Ascending aorta (tissue), 2 donors: ENCODE measurements at regions not wholly inside any gene's neighbourhood (a gene's known extent, or its start where the extent isn't known, plus 50 kb on each side); places are given as distances from the start of the nearest gene placed in this dataset.
"Not testable (repeated sequence)": the region's sequence is repeated elsewhere in the genome, so short reads cannot be mapped to it uniquely, and the experiment has no call there.

Source experiments
- DNase-seq, 2 donors: peaks; one replicate each; pipeline ENCODE4 v3.0.0-alpha.2; 2019; ENCODE audit warnings: low spot score in 2 of 2
- H3K27ac ChIP-seq, 2 donors: fragments of 200-600 bp; sonication (generic); one replicate each; pipeline ENCODE4 v1.5.1; 2016 to 2017; ENCODE audit warnings: mild to moderate bottlenecking in 1 of 2
- H3K27me3 ChIP-seq: fragments of 200-600 bp; sonication (generic); one replicate; pipeline ENCODE4 v1.5.1; 2017
- H3K36me3 ChIP-seq, 2 donors: fragments of 200-600 bp; sonication (generic); one replicate each; pipeline ENCODE4 v1.5.1; 2016
- H3K4me1 ChIP-seq, 2 donors: fragments of 200-600 bp; sonication (generic); one replicate each; pipeline ENCODE4 v1.5.1; 2016 to 2017; ENCODE audit warnings: mild to moderate bottlenecking in 1 of 2
- H3K4me3 ChIP-seq, 2 donors: fragments of 200-600 bp; sonication (generic); one replicate each; pipeline ENCODE4 v1.5.1; 2016 to 2017; ENCODE audit warnings: mild to moderate bottlenecking in 1 of 2
- H3K9me3 ChIP-seq, 2 donors: fragments of 200-600 bp; sonication (generic); one replicate each; pipeline ENCODE4 v1.5.1; 2016
- CTCF ChIP-seq, 3 experiments: fragments of 200-600 bp in 2 of 3; fragments of 450-650 bp in 1 of 3; sonication (generic) in 2 of 3; IDR thresholded peaks; one replicate each; pipeline ENCODE4 v1.5.1; 2016 to 2019; ENCODE audit warnings: antibody characterized with exemption in 3 of 3, mild to moderate bottlenecking in 1 of 3, moderate library complexity in 1 of 3
- intact Hi-C: fragments of 100-400 bp; cut with DNase I; formaldehyde crosslinking; loops from one replicate; pipeline ENCODE4 v1.15.1; 2023

GRCh38 chr10:44253769-44254462, 131.0 kb downstream of the CXCL12 start:
- intact Hi-C loops: no loop called here
- H3K27me3 ChIP-seq: no peaks in the 10 kb centered on the region
- H3K9me3 ChIP-seq: no peaks in the 10 kb centered on the region
- DNase-seq: no peak
- no peaks in the 10 kb centered on the region for H3K36me3 ChIP-seq
- no peak overlapping the region for H3K4me3 ChIP-seq
- no peak overlapping the region for H3K27ac ChIP-seq
- TF ChIP-seq CTCF (IDR thresholded peaks at IDR 0.05): no peak
- no peaks in the 10 kb centered on the region for H3K4me1 ChIP-seq

GRCh38 chr10:44252631-44253030, 132.3 kb downstream of the CXCL12 start:
- H3K27me3 ChIP-seq, intact Hi-C loops, H3K36me3 ChIP-seq: not testable (repeated sequence)

GRCh38 chr10:44249933-44250332, 135.0 kb downstream of the CXCL12 start:
- DNase-seq, H3K4me1 ChIP-seq, H3K36me3 ChIP-seq, H3K9me3 ChIP-seq, H3K27me3 ChIP-seq, intact Hi-C loops, H3K4me3 ChIP-seq, H3K27ac ChIP-seq: not testable (repeated sequence)

More at GRCh38 chr10:44252631-44253030, 132.3 kb downstream of the CXCL12 start:
- not testable (repeated sequence) for H3K9me3 ChIP-seq, H3K27ac ChIP-seq, H3K4me1 ChIP-seq, H3K4me3 ChIP-seq, DNase-seq

- Histone ChIP-seq H3K27me3 (no peaks in the 10 kb centered on the region), H3K4me3 (no peak overlapping the region), H3K27ac (no peak overlapping the region), H3K36me3 (no peaks in the 10 kb centered on the region), H3K4me1 (no peaks in the 10 kb centered on the region), H3K9me3 (no peaks in the 10 kb centered on the region)
- TF ChIP-seq CTCF (IDR thresholded peaks at IDR 0.05): no peak
- DNase-seq: no peak
- intact Hi-C loops: no loop called here
Observed at GRCh38 chr10:44249490-44249889, 135.4 kb downstream of the CXCL12 start.

GRCh38 chr10:44246700-44247099, 138.2 kb downstream of the CXCL12 start:
- H3K27me3 ChIP-seq, H3K4me3 ChIP-seq, H3K27ac ChIP-seq, intact Hi-C loops, H3K36me3 ChIP-seq, H3K9me3 ChIP-seq, DNase-seq, H3K4me1 ChIP-seq: not testable (repeated sequence)

- intact Hi-C loops, H3K27ac ChIP-seq, H3K4me1 ChIP-seq, H3K4me3 ChIP-seq, DNase-seq, H3K27me3 ChIP-seq, H3K9me3 ChIP-seq, H3K36me3 ChIP-seq: not testable (repeated sequence)
Observed at GRCh38 chr10:44246287-44246686, 138.6 kb downstream of the CXCL12 start.

GRCh38 chr10:44245601-44245938, 139.3 kb downstream of the CXCL12 start:
- Histone ChIP-seq H3K36me3 (no peaks in the 10 kb centered on the region), H3K27me3 (no peaks in the 10 kb centered on the region), H3K4me3 (no peak overlapping the region), H3K4me1 (no peaks in the 10 kb centered on the region), H3K27ac (no peak overlapping the region), H3K9me3 (no peaks in the 10 kb centered on the region)
- intact Hi-C loops: no loop called here
- TF ChIP-seq CTCF (IDR thresholded peaks at IDR 0.05): no peak
- no peak for DNase-seq
